ES-I3 (cell line): ENCODE measurements at regions not wholly inside any gene's neighbourhood (a gene's known extent, or its start where the extent isn't known, plus 50 kb on each side); places are given as distances from the start of the nearest gene placed in this dataset.

Experiments used
- H3K36me3 ChIP-seq: 2 replicates; pipeline ENCODE4 v1.6.1; 2013; ENCODE audit warnings: mild to moderate bottlenecking, low read length, control low read depth, moderate library complexity; ENCODE audit not compliant: insufficient read depth
- H3K4me1 ChIP-seq: 2 replicates; pipeline ENCODE4 v1.6.1; 2013; ENCODE audit warnings: mild to moderate bottlenecking, control low read depth, low read length; ENCODE audit not compliant: insufficient read depth
- H3K9ac ChIP-seq: 2 replicates; pipeline ENCODE4 v1.6.1; 2013; ENCODE audit warnings: low read depth, mild to moderate bottlenecking, low read length, moderate library complexity
- H3K9me3 ChIP-seq: 2 replicates; pipeline ENCODE4 v1.6.1; 2013; ENCODE audit warnings: mild to moderate bottlenecking, low read length, moderate library complexity; ENCODE audit not compliant: control insufficient read depth, insufficient read depth

DNA sequence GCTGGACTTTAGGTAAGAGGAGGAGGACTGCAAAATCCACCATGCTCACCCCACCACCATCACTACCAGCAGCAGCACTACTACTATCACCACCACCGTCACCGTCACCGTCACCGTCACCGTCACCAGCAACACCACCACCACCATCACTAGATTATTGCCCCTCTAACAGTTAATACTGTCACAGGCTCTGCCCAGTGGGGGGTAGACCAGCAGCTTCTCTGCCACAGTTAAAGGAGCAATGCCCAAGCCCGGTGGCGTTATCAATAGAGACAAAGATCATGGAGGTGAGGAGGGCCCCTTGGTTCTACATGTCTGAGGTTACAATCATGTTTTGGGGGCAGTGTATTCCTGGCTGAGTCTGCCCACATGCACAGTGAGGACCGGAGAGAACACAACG is 184.4 kb upstream of the DYNLRB2 start:
- H3K9me3 ChIP-seq = no peaks in the 10 kb centered on the region; the same call in 1 of the 2 replicates
- H3K4me1 ChIP-seq = no peaks in the 10 kb centered on the region
- H3K36me3 ChIP-seq = no peaks in the 10 kb centered on the region
- no peak overlapping the region for H3K9ac ChIP-seq

DNA sequence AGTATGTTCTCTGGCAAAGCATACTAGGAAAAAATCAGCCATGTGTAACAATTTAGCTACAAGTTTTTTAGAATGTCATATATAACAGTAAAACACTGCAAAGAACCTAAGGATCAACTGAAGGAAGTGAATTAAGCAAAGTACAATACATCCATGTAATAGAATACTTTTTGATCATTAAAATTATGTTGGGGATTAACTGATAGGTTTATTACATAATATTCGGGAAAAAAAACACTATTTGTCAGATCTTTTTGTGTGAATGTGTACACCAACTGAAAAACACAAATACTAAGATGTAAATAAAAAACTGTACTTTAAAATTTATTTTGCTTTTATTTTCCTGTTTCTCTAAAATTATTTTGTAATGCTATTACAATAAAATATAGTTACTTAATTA is 185.5 kb upstream of the DYNLRB2 start:
- no peaks in the 10 kb centered on the region for H3K4me1 ChIP-seq
- H3K36me3 ChIP-seq = no peaks in the 10 kb centered on the region
- H3K9me3 ChIP-seq = no peaks in the 10 kb centered on the region; the same call in 1 of the 2 replicates
- H3K9ac ChIP-seq = no peak overlapping the region

DNA sequence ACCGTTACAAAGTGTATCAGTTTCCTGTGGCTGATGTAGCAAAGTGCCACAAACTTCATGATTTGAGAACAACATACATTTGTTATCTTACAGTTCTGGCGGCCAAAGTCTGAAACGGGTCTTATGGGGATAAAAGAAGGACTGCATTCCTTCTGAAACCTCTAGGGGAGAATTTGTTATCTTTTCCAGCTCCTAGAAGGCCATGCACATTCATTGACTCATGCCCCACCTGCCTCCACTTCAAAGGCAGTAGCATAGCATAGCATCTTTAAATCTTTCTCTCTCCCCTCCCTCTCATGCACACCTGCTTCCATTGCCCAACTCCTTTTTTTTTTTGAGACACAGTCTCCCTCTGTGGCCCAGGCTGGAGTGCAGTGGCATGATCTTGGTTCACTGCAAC is 190.7 kb upstream of the DYNLRB2 start:
- Histone ChIP-seq H3K9ac (no peak overlapping the region), H3K4me1 (0 out of 2 replicates have a peak, but pooled peaks cover 3% of the 10 kb centered on the region), H3K9me3 (no peaks in the 10 kb centered on the region; the same call in 1 of the 2 replicates), H3K36me3 (no peaks in the 10 kb centered on the region)

DNA sequence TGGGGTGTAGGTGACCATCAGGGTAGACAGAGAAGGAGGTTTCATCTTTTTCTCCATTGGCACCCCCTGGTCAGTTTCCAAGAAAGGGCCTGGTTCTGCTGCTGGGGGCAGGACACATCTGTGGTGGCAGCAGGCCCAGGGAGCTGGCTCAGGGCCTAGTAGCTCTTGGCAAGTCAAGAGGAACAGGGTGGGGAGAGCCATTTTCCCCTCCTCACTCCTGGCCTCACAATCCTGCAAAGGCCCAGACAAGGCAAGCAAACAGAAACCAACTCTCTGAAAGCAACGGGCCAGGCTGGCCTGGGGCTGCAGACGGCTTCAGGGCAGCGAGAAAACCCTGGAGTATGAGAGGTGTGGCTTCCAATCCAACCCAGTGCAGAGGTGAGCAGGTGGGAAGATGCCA is 192.9 kb upstream of the DYNLRB2 start:
- H3K9me3 ChIP-seq = no peaks in the 10 kb centered on the region; the same call in 1 of the 2 replicates
- H3K9ac ChIP-seq = no peak overlapping the region
- 0 out of 2 replicates have a peak, but pooled peaks cover 3% of the 10 kb centered on the region for H3K4me1 ChIP-seq
- H3K36me3 ChIP-seq = no peaks in the 10 kb centered on the region

DNA sequence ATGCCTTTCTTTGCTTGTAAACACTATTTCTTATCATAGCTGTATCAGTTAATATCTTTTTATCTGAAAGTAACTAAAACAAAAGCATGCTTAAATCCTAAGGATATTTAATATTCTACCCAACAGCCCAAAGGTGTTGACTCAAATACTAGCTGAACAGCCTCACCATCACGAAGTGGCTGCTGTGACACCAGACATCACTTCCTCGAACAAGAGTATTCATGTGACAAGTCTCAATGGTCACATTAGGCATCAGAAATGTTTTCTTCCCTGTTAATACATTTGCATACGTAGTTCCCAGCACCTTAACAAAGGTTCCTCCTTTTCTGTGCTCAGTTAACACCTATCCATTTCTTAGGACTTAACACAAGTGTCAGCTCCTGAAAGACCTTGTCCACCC is 193.8 kb upstream of the DYNLRB2 start:
- H3K9ac ChIP-seq = no peak overlapping the region
- no peaks in the 10 kb centered on the region; the same call in 1 of the 2 replicates for H3K9me3 ChIP-seq
- H3K36me3 ChIP-seq = no peaks in the 10 kb centered on the region
- 0 out of 2 replicates have a peak, but pooled peaks cover 3% of the 10 kb centered on the region for H3K4me1 ChIP-seq

DNA sequence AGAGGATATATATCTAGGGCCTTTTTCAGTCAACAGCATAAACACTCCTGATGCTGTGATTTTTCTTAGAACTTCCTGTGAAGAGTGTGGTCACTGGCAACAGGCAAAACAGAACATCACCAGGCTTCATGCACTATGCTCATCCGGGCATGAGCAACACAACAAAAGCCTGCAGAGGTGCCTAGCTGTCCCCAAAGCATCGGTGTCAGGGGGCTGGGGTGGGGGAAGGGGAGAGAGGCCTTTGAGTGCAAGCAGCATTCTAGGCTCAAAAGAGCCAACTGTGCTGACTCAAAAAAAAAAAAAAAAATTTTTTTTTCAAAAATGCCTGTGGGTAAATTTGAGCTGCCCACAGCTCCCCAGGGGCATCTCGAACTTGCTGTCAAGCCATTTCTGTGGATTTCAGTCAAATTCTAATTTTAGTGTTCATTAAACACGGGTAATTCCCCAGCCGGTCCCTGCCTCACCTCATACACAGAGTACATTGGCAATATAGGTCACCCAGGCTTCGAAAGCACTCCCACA is 194.6 kb upstream of the DYNLRB2 start:
- Histone ChIP-seq H3K36me3 (no peaks in the 10 kb centered on the region), H3K9me3 (no peaks in the 10 kb centered on the region), H3K4me1 (0 out of 2 replicates have a peak, but pooled peaks cover 3% of the 10 kb centered on the region), H3K9ac (no peak overlapping the region)

DNA sequence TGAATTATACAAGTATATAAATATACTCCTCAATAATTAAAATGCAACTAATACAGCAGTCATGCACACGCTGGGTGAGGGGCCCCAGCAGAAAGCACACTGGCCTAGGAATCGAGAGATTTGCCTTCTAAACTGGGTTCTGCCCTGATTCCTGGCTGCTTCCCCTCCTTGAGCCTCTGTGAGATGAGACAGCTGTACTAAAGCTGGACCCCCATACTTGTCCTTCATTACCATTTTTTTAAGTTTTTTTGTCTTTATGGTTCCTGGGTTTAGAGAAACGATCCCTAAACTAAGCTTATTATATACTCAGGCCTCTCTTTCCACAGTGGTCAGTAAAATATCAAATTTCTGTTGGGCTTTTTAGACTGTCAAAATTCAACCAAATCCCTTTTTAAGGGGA is 195.1 kb upstream of the DYNLRB2 start:
- H3K4me1 ChIP-seq = 0 out of 2 replicates have a peak, but pooled peaks cover 3% of the 10 kb centered on the region
- H3K9me3 ChIP-seq = no peaks in the 10 kb centered on the region
- H3K36me3 ChIP-seq = no peaks in the 10 kb centered on the region
- H3K9ac ChIP-seq = no peak overlapping the region

DNA sequence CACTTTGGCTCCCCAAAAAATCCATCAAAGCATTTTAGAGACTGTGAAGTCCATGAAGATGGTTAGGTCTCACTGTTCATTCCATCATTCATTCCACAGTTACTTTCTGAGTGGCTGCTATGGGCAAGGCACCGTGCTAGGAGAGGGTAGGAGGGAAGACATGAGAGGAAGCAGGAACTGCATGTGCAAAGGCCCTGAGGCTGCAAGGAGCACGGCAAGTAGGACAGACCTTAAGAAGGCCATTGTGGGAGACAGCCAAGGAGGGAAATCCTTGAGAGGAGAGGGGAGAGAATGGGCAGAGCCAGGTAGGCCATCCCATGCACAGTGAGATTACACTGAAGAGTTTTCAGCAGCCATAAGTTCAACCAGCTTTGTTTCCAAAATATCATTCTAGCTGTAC is 196.2 kb upstream of the DYNLRB2 start:
- H3K36me3 ChIP-seq = no peaks in the 10 kb centered on the region
- H3K4me1 ChIP-seq = 0 out of 2 replicates have a peak, but pooled peaks cover 3% of the 10 kb centered on the region
- H3K9me3 ChIP-seq = no peaks in the 10 kb centered on the region
- H3K9ac ChIP-seq = no peak overlapping the region

DNA sequence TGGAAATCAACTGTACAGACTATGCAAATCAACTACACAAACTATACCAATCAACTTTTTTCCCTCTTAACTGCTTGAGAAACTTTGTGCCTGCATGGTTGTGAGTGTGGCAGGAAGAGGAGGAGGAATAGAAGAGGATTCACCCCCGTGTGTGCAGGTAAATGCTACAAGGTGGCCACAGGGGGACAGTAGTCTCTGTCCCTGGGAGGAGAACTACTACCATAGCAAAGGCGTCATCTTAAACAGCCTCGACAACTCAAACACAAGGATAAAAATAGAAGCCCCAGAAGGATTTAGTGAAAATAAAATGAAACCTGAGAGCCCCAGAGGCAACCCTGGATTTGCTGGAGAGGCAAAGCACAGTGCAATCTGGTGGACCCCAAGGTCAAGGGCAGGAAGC is 199.5 kb upstream of the DYNLRB2 start:
- Histone ChIP-seq H3K36me3 (no peaks in the 10 kb centered on the region), H3K9me3 (no peaks in the 10 kb centered on the region)

DNA sequence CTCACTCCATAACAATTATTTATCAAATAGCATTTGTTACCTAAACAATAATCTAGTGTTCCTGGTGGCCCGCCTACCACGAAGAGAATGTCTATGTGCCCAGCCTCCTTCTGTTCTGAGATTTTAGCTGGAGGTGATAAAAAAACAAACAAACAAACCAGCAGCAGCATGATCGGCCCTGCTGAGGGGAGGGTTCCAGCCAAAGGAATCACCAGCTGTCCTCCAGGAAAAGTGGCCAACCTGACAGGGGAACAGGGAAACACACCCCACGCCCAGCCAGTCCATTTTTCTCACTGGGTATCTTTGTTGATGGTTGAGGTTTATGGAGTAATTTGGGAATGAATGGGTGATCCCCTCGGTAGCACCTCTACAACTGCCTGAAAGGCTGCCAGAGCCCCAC is 203.0 kb upstream of the DYNLRB2 start:
- H3K4me1 ChIP-seq = no peaks in the 10 kb centered on the region
- no peaks in the 10 kb centered on the region for H3K36me3 ChIP-seq
- no peak overlapping the region for H3K9ac ChIP-seq
- no peaks in the 10 kb centered on the region for H3K9me3 ChIP-seq

More for the DNA sequence above, 199.5 kb upstream of the DYNLRB2 start:
- H3K4me1 ChIP-seq = 0 out of 2 replicates have a peak, but pooled peaks cover 3% of the 10 kb centered on the region
- no peak overlapping the region for H3K9ac ChIP-seq

DNA sequence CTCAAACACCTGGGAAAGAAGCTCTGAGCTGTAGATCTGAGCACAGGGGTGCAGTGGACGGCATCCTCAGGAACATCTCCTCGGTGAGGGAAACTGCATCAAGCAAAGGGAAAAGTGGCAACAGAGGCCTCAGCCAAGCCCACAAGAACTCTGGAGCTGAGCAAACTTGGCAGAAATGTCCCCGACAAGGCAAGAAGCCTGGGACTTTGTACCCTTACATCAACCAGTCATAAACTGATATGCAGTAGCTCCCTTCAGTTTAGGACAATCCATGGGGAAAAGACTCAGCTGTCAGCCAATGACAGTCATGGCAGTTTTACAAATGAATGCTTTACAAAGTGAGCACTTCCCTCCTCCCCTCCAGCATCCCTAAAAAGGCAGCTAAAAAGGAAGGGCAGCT is 210.0 kb upstream of the DYNLRB2 start:
- Histone ChIP-seq H3K9ac (no peak overlapping the region), H3K9me3 (no peaks in the 10 kb centered on the region), H3K4me1 (no peaks in the 10 kb centered on the region), H3K36me3 (no peaks in the 10 kb centered on the region)

DNA sequence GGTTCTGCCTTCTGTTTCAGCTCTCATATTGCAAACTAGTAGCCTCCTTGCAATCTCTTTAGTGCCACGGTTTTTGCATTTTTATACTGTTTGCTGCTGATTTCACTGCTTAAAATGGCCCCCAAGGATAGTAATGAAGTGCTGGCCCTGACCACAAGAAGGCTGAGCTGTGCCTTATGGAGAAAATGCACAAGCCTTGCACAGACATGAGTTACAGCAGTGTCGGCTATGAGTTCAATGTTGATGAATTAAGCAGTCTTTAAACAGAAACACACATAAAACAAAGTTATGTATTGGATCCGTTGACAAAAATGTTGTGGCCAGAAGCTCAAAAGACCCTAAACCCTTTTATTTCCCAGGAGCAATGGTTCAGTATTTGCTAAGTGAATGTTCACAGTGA is 210.6 kb upstream of the DYNLRB2 start:
- no peak overlapping the region for H3K9ac ChIP-seq
- no peaks in the 10 kb centered on the region for H3K36me3 ChIP-seq
- H3K4me1 ChIP-seq = no peaks in the 10 kb centered on the region
- no peaks in the 10 kb centered on the region for H3K9me3 ChIP-seq

DNA sequence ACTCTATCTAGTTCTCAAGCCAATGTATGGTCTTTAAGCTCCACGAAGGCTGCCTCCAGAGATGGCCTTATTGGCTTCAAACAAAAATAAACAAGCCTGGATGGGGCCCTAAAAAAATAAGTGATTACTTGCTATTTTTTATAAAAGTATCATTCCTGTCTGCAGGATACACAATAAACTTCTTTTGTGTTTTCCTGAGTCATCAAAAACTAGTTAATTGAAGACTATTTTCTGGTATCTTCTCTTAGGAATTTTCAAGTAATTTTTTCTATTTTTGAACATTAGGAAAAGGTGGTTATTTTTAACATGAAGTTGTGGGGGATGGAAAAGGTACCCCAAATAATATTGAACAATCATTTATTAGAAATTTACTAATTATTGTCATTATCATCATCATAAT is 213.1 kb upstream of the DYNLRB2 start:
- Histone ChIP-seq H3K4me1 (peaks cover 10% of the 10 kb centered on the region; the same call in 1 of the 2 replicates), H3K9ac (no peak overlapping the region), H3K36me3 (no peaks in the 10 kb centered on the region), H3K9me3 (no peaks in the 10 kb centered on the region)

DNA sequence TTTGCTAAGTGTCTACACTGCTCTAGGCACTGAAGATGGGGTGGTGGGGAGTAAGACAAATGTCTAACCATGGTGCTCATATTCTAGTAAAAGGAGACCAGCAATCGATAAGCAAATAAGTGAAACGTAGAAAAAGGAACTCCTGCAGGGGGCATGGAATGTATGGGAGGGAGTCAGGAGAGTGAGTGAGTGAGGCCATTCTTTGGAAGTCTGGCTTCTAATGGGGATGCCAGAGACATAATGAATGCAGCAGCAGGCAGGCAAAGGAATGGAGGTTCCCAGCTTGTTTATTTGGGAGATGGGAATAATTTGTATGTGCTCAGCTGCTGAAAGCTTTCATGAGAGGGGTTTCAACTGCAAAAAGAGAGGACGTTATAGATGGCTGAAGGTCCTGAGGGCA is 216.4 kb upstream of the DYNLRB2 start:
- Histone ChIP-seq H3K36me3 (no peaks in the 10 kb centered on the region), H3K4me1 (peaks cover 11% of the 10 kb centered on the region; the same call in 1 of the 2 replicates), H3K9me3 (no peaks in the 10 kb centered on the region), H3K9ac (no peak overlapping the region)

DNA sequence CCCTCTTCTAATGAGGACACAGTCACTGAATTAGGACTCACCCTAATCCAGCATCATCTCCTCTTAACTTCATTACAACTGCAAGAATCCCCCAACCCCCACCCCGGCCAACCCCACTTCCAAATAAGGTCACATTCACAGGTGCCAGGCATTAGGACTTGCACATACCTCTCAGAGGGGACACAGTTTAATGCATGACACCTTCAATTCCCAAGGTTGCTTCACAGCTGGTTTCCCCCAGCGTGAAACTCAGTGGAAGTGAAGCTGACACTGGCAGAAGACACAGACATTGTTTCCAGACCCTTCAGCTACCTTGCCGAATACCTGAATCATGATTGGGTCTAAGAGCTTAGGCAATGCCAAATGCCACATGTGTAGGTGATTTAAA is 217.0 kb upstream of the DYNLRB2 start:
- Histone ChIP-seq H3K9me3 (no peaks in the 10 kb centered on the region), H3K36me3 (no peaks in the 10 kb centered on the region), H3K4me1 (peaks cover 11% of the 10 kb centered on the region; the same call in 1 of the 2 replicates), H3K9ac (no peak overlapping the region)
